Activated effector memory CD4-positive, alpha-beta T cell treated with Interleukin-2 at 50 U/mL for 16 hours (primary cell): ENCODE measurements at regions not wholly inside any gene's neighbourhood (a gene's known extent, or its start where the extent isn't known, plus 50 kb on each side); places are given as distances from the start of the nearest gene placed in this dataset.
"Not testable (repeated sequence)": the region's sequence is repeated elsewhere in the genome, so short reads cannot be mapped to it uniquely, and the experiment has no call there.

Experiments used
- DNase-seq: peaks from one replicate; pipeline ENCODE4 v3.0.0-alpha.2; 2020

- no peak for DNase-seq
Measured at GRCh38 chr2:8232871-8233270, 449.0 kb upstream of the ID2 start.

GRCh38 chr2:8234253-8234652 is 447.6 kb upstream of the ID2 start:
- no peak for DNase-seq

- no peak for DNase-seq
Measured at GRCh38 chr2:8234757-8235374, 447.0 kb upstream of the ID2 start.

- no peak for DNase-seq
Measured at GRCh38 chr2:8235419-8235818, 446.4 kb upstream of the ID2 start.

- DNase-seq = no peak
Measured at GRCh38 chr2:8236391-8236790, 445.5 kb upstream of the ID2 start.

DNA sequence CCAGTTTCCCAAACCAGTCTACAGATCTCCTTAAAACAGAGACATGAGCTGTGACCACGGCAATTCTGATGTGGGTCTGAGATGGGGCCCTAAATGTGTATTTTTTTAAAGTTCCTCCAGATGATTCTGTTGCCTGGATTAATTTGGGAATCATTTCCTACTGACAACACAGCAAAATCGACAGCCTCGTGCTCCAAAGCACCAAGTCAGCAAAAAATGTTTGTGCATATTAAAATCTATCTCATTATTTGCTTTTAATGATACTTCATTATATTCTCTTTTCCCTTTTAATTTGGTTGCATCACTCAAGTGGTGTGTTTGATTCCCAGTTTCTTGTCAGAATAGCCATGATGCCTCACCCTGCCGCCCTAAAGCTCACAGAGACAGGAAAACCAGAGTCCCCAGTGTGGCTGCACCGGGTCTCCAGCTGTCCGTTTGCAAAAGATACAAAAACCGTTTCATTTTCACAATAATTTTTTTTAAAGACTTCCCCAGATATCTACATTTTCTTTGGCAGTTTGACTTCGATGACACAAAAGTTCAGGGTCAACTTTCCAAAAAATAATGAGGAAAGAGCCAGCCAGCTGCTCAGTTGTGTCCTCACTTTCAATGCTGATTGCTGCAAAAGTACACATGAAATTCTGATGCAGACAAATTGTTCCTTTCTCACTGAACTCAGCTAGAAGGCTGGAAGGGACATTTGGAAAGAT is 443.2 kb upstream of the ID2 start:
- no peak for DNase-seq

DNA sequence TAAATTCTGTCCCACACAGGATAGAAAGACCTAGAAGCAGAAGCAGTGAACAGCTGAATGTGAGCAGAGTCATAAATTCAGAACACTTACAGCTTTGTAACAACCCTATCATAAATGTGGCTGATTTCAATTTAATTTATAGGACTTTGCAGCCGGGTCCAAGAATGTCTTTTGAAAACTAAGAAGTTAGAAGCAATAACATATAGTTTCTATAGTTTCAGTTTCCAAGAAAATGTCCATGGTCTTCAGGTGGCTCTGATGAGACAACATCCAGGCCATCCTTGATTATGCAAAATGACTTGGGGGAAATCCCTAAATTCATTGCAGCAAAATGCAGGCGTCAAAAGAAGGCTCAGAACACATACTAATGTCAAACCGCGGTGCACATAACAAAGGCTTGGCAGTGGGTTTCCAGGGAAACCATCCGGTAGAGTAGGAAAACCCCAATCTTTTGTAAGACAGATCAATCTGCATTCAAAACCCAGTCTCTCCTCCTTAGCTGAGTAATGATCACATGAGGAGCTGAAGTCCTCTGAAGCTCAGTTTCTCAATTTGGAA is 442.2 kb upstream of the ID2 start:
- DNase-seq = no peak

DNA sequence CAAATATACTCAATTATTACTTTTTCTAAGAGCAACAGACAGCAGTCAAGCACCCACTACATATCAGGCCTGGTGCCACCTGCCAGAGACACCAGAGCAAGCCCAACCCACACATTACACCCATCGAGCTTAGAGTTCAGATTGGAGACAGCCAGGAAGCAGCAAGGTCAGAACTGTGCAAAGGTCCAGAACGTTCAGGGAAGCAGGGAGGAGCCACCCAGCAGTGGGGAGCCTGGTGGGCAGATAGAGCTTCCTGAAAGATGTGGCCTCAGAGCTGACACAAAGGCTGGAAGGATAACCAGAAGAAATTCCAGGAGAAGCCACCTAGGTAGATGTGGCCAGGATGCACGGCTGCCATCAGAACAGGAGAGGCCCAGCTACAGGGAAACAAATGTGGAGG is 440.5 kb upstream of the ID2 start:
- DNase-seq = no peak

GRCh38 chr2:8242739-8243138 is 439.1 kb upstream of the ID2 start:
- no peak for DNase-seq

- no peak for DNase-seq
Measured at GRCh38 chr2:8243748-8244400, 438.0 kb upstream of the ID2 start.

- no peak for DNase-seq
Measured at GRCh38 chr2:8244639-8245038, 437.2 kb upstream of the ID2 start.

- DNase-seq = no peak
Measured at GRCh38 chr2:8246137-8246536, 435.7 kb upstream of the ID2 start.

DNA sequence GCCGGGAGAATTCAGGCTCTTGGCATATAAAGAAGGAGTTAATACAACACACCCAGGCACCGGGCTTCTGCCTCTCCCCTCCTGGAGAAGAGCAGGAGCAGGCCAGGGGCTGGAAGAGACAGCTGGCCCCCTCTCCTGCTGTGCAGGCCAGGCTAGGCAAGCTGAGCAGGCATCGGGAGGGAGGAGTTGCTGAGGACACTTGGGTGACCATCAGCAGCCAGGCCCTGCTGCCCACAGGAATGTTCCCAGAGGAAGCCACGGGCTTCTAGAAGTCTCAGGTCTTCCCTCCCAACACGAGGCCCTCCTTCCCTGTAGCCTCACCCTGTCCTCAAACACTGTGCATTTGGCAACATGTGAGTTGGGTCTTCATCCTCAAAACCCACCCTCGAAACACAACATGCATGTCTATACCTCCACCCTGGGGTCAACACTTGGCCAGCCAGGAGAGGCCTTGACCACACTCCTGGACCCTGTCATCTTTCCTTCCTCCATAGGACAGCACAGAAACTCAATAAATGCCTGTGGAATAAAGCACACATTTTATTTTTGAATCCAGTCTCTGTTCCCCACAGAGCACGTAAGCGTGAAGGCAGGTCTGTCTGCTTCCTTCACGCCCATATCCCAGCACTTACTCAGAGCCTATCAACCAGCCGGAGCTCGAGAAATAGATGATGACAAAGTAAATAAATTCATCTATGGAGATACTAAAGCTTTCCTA is 433.8 kb upstream of the ID2 start:
- DNase-seq = no peak

GRCh38 chr2:8248623-8248957 is 433.3 kb upstream of the ID2 start:
- DNase-seq = no peak

GRCh38 chr2:8249141-8249540 is 432.7 kb upstream of the ID2 start:
- DNase-seq = no peak

- no peak for DNase-seq
Measured at GRCh38 chr2:8249769-8250168, 432.1 kb upstream of the ID2 start.

- DNase-seq = not testable (repeated sequence)
Measured at GRCh38 chr2:8250290-8250689, 431.6 kb upstream of the ID2 start.

DNA sequence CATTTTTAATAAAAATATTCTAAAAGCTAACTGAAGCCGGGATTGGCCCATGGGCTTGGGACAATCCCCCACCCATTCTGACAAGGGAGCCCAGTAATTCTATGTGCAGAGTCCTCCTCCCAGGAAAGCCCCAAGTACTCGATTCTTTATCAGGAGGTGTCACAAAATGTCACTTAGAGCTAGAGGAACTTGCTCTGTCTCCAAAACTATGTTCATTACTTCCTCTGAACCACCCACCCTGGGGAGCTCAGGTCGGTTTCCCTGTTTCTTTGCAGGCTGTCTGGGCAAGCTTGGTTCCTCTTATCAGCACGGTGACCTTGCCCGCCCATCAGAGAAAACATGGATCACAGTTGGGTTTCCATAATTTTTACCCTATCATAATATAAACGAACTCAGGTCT is 430.6 kb upstream of the ID2 start:
- DNase-seq = no peak

DNA sequence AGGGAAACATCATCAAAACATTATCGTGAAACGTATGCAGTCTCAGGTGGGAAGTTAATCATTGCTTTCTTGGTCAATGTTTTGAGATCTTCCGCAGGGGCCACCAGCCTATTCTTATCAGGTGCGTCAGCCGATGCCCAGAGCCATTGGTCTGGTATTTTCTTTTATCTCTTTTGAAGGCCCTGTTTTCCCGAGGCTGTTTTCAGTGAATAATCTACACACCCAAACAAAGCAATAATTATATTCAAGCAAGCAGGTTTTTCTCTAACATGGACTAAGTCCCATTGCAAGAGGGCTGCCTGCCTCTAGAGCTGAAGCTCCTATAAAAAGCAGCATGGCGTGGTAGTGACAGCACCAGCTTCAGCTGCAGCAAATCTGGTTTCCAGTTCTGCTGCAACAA is 430.0 kb upstream of the ID2 start:
- DNase-seq = no peak

DNA sequence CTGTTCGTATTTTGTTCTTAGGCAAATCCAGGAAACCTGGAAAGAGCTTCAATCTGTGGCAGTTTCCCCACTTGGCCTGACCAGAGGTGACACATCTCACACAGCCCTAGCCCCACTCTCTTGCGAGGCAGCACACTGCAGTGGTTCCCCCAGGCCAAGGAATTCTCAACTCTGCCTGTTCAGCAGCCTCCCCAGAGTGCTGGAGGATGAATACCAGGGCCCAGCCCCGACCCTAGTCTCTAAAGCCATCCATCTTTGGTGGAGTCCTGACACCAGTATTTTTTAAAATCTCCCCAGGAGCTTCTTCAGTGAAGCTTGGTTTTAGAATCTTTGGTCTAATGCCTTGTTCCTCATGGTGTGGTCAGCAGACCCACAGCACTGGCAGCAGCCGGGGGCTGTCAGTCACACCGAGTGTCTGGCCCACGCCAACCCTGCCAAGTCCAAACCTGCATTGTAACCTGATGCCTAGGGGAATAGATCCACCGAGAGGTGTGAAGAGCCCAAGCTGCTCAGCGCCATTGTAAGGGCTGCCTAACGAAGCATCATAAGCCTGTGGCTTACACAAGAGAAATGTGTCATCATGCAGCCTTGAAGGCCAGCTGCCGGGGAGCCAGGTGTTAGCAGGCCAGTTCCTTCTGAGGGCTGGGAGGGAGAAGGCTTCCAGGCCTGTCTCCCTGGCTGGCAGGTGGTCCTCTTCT is 428.7 kb upstream of the ID2 start:
- no peak for DNase-seq

GRCh38 chr2:8253781-8254180 is 428.1 kb upstream of the ID2 start:
- DNase-seq = no peak

- DNase-seq = not testable (repeated sequence)
Measured at GRCh38 chr2:8254214-8254613, 427.6 kb upstream of the ID2 start.
